ENCODE measurements at regions not wholly inside any gene's neighbourhood (a gene's known extent, or its start where the extent isn't known, plus 50 kb on each side); places are given as distances from the start of the nearest gene placed in this dataset.

DNA sequence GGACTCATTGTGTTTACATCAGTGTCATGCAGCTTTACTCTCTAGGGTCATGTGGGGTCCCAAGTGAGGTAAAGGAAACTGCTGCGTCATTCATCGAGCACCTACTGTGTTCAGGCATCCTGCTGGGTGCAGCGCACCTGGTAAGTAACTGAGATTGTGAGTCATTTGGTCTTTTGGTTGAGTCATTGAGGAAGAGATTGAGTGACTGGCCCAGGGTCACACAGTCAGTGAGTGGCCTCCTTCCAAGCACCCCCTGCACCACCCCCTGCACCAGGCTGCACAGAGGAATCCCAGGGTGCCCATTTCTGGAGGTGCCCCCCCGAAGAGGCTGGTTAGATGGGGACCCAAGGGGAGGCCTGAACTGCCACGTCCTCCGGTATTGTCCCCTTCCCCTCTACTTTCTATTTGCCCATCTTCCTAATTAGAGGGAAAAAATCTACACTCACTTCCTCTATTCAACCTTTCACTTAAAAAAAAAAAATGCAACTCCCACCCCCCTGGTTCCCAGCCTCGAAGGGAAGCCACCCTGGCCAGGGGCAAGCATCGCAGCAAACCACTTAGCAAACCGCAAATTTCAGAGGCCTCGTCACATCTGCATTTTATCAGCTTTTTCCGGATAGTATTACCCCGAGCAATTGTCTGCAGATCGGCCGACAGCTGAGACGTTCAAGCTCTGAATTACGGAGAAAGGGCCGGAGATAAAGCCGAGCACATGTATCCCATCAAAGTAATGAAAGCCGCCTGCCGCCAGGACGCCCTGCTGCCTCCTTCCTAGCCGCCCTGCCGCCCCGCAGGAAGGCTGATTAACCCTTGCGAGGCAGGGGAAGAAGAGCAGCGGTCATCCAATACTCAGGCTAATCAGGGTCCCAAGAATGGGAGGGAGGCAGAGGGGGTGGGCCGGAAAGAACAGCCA, 96.3 kb upstream of the MSX1 start:
- H3K27me3 Mint-ChIP-seq (ENCODE audit: unreplicated experiment), result no peaks in the 10 kb centered on the region
- peaks cover 7% of the 10 kb centered on the region for H3K9me3 Mint-ChIP-seq (ENCODE audit: low read depth, unreplicated experiment)
- intact Hi-C loops (cut with micrococcal nuclease; ENCODE audit: unreplicated experiment), result no loop called here
- no TSS peak for BruUV-seq (replicated peaks)
- no peak overlapping the region for H3K4me3 Mint-ChIP-seq (ENCODE audit: low read depth, unreplicated experiment)
- H3K27ac Mint-ChIP-seq (ENCODE audit: unreplicated experiment), result no peak overlapping the region
- H3K36me3 Mint-ChIP-seq (ENCODE audit: insufficient read depth, unreplicated experiment), result no peaks in the 10 kb centered on the region
- TF ChIP-seq, protein P1, sequence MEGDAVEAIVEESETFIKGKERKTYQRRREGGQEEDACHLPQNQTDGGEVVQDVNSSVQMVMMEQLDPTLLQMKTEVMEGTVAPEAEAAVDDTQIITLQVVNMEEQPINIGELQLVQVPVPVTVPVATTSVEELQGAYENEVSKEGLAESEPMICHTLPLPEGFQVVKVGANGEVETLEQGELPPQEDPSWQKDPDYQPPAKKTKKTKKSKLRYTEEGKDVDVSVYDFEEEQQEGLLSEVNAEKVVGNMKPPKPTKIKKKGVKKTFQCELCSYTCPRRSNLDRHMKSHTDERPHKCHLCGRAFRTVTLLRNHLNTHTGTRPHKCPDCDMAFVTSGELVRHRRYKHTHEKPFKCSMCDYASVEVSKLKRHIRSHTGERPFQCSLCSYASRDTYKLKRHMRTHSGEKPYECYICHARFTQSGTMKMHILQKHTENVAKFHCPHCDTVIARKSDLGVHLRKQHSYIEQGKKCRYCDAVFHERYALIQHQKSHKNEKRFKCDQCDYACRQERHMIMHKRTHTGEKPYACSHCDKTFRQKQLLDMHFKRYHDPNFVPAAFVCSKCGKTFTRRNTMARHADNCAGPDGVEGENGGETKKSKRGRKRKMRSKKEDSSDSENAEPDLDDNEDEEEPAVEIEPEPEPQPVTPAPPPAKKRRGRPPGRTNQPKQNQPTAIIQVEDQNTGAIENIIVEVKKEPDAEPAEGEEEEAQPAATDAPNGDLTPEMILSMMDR (IDR thresholded peaks at IDR 0.05; ENCODE audit: unreplicated experiment), result no peak
- CTCF ChIA-PET, result no interaction called here
- H3K4me1 Mint-ChIP-seq (ENCODE audit: low read depth, unreplicated experiment), result no peaks in the 10 kb centered on the region
- DNase-seq, result peak; percentile 4

DNA sequence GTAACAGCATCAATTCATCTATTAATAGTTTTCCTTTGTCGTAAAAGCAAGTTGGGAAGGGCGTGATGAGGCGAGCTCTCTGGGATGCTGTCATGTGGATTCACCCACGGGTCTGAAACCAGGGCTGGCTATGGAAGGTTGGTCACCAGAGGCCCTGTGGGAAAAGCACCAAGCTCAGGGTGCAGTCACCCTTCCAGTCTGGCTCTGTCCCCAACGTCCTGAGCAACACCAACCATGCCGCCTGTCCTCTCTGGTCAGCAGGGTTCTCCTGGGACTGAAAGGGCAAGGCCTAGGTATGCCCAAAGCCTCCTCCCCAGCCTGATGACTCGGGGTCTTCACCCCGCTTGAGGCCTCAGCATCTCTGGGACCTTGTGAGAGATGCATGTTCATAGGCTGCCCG, 97.2 kb upstream of the MSX1 start:
- no peak for DNase-seq
- CTCF ChIA-PET, result no interaction called here
- H3K4me3 Mint-ChIP-seq (ENCODE audit: low read depth, unreplicated experiment), result no peak overlapping the region
- no peaks in the 10 kb centered on the region for H3K36me3 Mint-ChIP-seq (ENCODE audit: insufficient read depth, unreplicated experiment)
- H3K27me3 Mint-ChIP-seq (ENCODE audit: unreplicated experiment), result no peaks in the 10 kb centered on the region
- intact Hi-C loops (cut with micrococcal nuclease; ENCODE audit: unreplicated experiment), result no loop called here
- TF ChIP-seq, protein P1 (IDR thresholded peaks at IDR 0.05; ENCODE audit: unreplicated experiment), result no peak
- BruUV-seq (replicated peaks), result no TSS peak
- no peak overlapping the region for H3K27ac Mint-ChIP-seq (ENCODE audit: unreplicated experiment)
- no peaks in the 10 kb centered on the region for H3K4me1 Mint-ChIP-seq (ENCODE audit: low read depth, unreplicated experiment)
- H3K9me3 Mint-ChIP-seq (ENCODE audit: low read depth, unreplicated experiment), result peaks cover 6% of the 10 kb centered on the region

DNA sequence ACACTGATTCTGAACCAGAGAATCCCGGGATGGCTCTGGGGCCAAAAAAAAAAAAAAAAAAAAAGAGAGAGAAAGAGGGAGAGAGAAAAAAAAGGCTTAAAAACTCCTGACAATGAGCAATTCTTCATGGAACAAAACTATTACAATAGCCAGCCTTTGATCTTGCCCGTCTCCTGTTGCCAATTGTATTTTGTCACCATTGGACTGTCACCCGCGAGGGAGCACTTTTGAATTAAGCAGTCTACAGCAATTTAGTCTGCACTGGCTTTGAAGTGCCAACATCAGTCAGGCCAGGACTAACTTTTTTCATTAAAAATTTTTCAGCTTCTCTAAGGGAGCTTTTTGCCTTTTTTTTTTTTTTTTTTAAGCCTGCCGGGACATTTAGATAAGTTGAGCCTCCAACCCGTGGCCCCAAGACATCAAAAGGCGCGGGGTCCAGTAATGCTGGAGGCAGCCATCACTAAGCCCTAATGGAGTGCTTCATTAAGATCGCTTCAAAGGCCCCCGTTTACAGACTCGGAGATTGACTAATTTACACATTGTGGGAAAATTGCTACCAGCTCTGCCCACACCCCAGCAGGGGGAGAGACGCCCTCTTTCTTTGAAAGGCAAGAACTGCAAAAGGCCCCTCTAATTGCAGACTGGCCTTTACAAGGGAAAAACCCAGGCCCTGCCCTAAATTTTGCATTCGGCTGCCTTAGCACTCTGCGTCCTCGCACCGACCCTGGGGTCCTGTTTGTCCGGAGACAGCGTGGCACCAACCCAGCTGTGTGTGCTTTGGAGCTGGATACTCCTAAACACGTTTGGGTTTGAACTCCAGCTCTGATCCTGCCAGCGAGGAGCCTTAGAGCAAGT, 98.1 kb upstream of the MSX1 start:
- Mint-ChIP-seq H3K36me3 (ENCODE audit: insufficient read depth, unreplicated experiment) (no peaks in the 10 kb centered on the region), H3K4me1 (ENCODE audit: low read depth, unreplicated experiment) (no peaks in the 10 kb centered on the region), H3K9me3 (ENCODE audit: low read depth, unreplicated experiment) (peaks cover 5% of the 10 kb centered on the region), H3K27ac (ENCODE audit: unreplicated experiment) (no peak overlapping the region), H3K4me3 (ENCODE audit: low read depth, unreplicated experiment) (no peak overlapping the region), H3K27me3 (ENCODE audit: unreplicated experiment) (no peaks in the 10 kb centered on the region)
- DNase-seq, result no peak
- TF ChIP-seq, protein P1 (IDR thresholded peaks at IDR 0.05; ENCODE audit: unreplicated experiment), result no peak
- intact Hi-C loops (cut with micrococcal nuclease; ENCODE audit: unreplicated experiment), result no loop called here
- CTCF ChIA-PET, result interaction anchor here (0.6 to 0.7 kb wide), 2 partner anchors 14 to 1013 kb away, joined by 4 read pairs; no protein-coding TSS in a partner anchor
- no TSS peak for BruUV-seq (replicated peaks)

DNA sequence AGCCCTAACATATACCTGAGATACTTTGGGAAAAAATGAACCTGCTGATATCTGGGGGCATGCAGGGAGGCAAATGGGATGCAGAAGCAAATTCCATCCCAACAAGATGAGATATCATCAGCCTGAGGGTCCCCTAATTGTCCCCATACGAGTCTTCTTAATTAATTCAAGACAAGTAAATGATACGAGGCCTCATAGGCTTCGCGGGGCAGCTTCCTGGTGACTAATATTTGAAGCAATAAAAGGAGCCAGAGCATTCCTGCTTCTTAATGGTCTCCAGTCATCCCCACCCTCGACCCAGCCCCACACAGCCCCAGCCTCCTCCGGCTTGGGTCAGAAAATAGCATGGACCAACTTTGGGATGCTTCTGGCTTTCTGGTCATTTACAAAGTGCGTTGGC, 99.6 kb upstream of the MSX1 start:
- Mint-ChIP-seq H3K27ac (ENCODE audit: unreplicated experiment) (no peak overlapping the region), H3K36me3 (ENCODE audit: insufficient read depth, unreplicated experiment) (no peaks in the 10 kb centered on the region), H3K9me3 (ENCODE audit: low read depth, unreplicated experiment) (peaks cover 5% of the 10 kb centered on the region), H3K4me3 (ENCODE audit: low read depth, unreplicated experiment) (no peak overlapping the region), H3K4me1 (ENCODE audit: low read depth, unreplicated experiment) (no peaks in the 10 kb centered on the region), H3K27me3 (ENCODE audit: unreplicated experiment) (no peaks in the 10 kb centered on the region)
- TF ChIP-seq, protein P1 (IDR thresholded peaks at IDR 0.05; ENCODE audit: unreplicated experiment), result no peak
- CTCF ChIA-PET, result no interaction called here
- BruUV-seq (replicated peaks), result no TSS peak
- intact Hi-C loops (cut with micrococcal nuclease; ENCODE audit: unreplicated experiment), result no loop called here
- DNase-seq, result no peak
